ENCODE measurements at regions not wholly inside any gene's neighbourhood (a gene's known extent, or its start where the extent isn't known, plus 50 kb on each side); places are given as distances from the start of the nearest gene placed in this dataset.
A peak's percentile ranks its signal among the peaks of the same experiment; 100 is the strongest.

- no peak for DNase-seq
- Histone ChIP-seq H3K27ac (no peak overlapping the region), H3K4me1 (peaks cover 0 to 38% (median 17%) of the 10 kb centered on the region in 4 donors), H3K27me3 (no peaks in the 10 kb centered on the region), H3K4me3 (no peak overlapping the region), H3K36me3 (no peaks in the 10 kb centered on the region), H3K9me3 (no peaks in the 10 kb centered on the region)
- intact Hi-C loops (cut with DNase I) = no loop called here
- 65 to 79% methylated on average over 2 of the region's 2 CpGs for WGBS, 2 donors
- TF ChIP-seq POLR2A (IDR thresholded peaks at IDR 0.05) (no peak), POLR2AphosphoS5 (IDR thresholded peaks at IDR 0.05) (peak in 2 of 4 donors; percentile 61 to 80)
Measured at GRCh38 chr6:23692184-23692583, 433.8 kb upstream of the NRSN1 start.

GRCh38 chr6:23696992-23697391 lies 429.0 kb upstream of the NRSN1 start:
- Histone ChIP-seq H3K9me3 (no peaks in the 10 kb centered on the region), H3K27me3 (no peaks in the 10 kb centered on the region), H3K4me1 (peaks cover 0 to 30% (median 22%) of the 10 kb centered on the region in 4 donors), H3K4me3 (no peak overlapping the region), H3K27ac (peak overlapping the region in 2 of 4 donors; percentile 37 to 54), H3K36me3 (no peaks in the 10 kb centered on the region)
- WGBS, 2 donors = 17 to 60% methylated on average over 4 of the region's 4 CpGs
- intact Hi-C loops (cut with DNase I) = no loop called here
- TF ChIP-seq CTCF (IDR thresholded peaks at IDR 0.05) = no peak
- TF ChIP-seq EP300 (IDR thresholded peaks at IDR 0.05) = no peak
- TF ChIP-seq POLR2A (IDR thresholded peaks at IDR 0.05) = no peak
- peak in 2 of 4 donors; percentile 46 to 53 for TF ChIP-seq POLR2AphosphoS5 (IDR thresholded peaks at IDR 0.05)
- no peak for DNase-seq

- no peak overlapping the region for H3K27ac ChIP-seq
- no peaks in the 10 kb centered on the region for H3K27me3 ChIP-seq
- WGBS, 2 donors = 83 to 90% methylated on average over 2 of the region's 2 CpGs
- no peak overlapping the region for H3K4me3 ChIP-seq
- DNase-seq = no peak
- TF ChIP-seq POLR2A (IDR thresholded peaks at IDR 0.05) (no peak), CTCF (IDR thresholded peaks at IDR 0.05) (no peak), POLR2AphosphoS5 (IDR thresholded peaks at IDR 0.05) (no peak), EP300 (IDR thresholded peaks at IDR 0.05) (no peak)
- H3K4me1 ChIP-seq = peaks cover 0 to 31% (median 13%) of the 10 kb centered on the region in 4 donors
- no peaks in the 10 kb centered on the region for H3K9me3 ChIP-seq
- H3K36me3 ChIP-seq = no peaks in the 10 kb centered on the region
- intact Hi-C loops (cut with DNase I) = no loop called here
Measured at GRCh38 chr6:23704479-23705052, 421.4 kb upstream of the NRSN1 start.

- Histone ChIP-seq H3K27me3 (no peaks in the 10 kb centered on the region), H3K9me3 (no peaks in the 10 kb centered on the region), H3K36me3 (no peaks in the 10 kb centered on the region), H3K27ac (no peak overlapping the region), H3K4me3 (no peak overlapping the region), H3K4me1 (peaks cover 0 to 31% (median 13%) of the 10 kb centered on the region in 4 donors)
- WGBS, 2 donors = 71 to 85% methylated on average over 2 of the region's 2 CpGs
- TF ChIP-seq POLR2A (IDR thresholded peaks at IDR 0.05) = no peak
- peak in 2 of 4 donors; percentile 66 to 67 for TF ChIP-seq POLR2AphosphoS5 (IDR thresholded peaks at IDR 0.05)
- no peak for DNase-seq
- intact Hi-C loops (cut with DNase I) = no loop called here
Measured at GRCh38 chr6:23705697-23706096, 420.3 kb upstream of the NRSN1 start.

GRCh38 chr6:23712756-23713155 lies 413.3 kb upstream of the NRSN1 start:
- H3K27me3 ChIP-seq = no peaks in the 10 kb centered on the region

GRCh38 chr6:23713211-23713610 lies 412.8 kb upstream of the NRSN1 start:
- Histone ChIP-seq H3K4me1 (peaks cover 0 to 9% (median 7%) of the 10 kb centered on the region in 4 donors), H3K9me3 (no peaks in the 10 kb centered on the region), H3K27ac (no peak overlapping the region), H3K36me3 (no peaks in the 10 kb centered on the region), H3K27me3 (no peaks in the 10 kb centered on the region), H3K4me3 (no peak overlapping the region)
- intact Hi-C loops (cut with DNase I) = no loop called here
- TF ChIP-seq CTCF (IDR thresholded peaks at IDR 0.05) (no peak), POLR2AphosphoS5 (IDR thresholded peaks at IDR 0.05) (no peak), EP300 (IDR thresholded peaks at IDR 0.05) (no peak), POLR2A (IDR thresholded peaks at IDR 0.05) (no peak)
- DNase-seq = no peak
- WGBS, 2 donors = 71 to 87% methylated on average over 1 of the region's 1 CpG

More at GRCh38 chr6:23712756-23713155, 413.3 kb upstream of the NRSN1 start:
- intact Hi-C loops (cut with DNase I) = no loop called here
- H3K4me1 ChIP-seq = peaks cover 0 to 9% (median 7%) of the 10 kb centered on the region in 4 donors
- no peak overlapping the region for H3K27ac ChIP-seq
- H3K36me3 ChIP-seq = no peaks in the 10 kb centered on the region
- no peaks in the 10 kb centered on the region for H3K9me3 ChIP-seq
- 59 to 80% methylated on average over 3 of the region's 3 CpGs for WGBS, 2 donors
- H3K4me3 ChIP-seq = no peak overlapping the region
- TF ChIP-seq POLR2AphosphoS5 (IDR thresholded peaks at IDR 0.05) (no peak), POLR2A (IDR thresholded peaks at IDR 0.05) (no peak)
- DNase-seq = no peak

All from sigmoid colon (tissue), 6 donors.